ENCODE measurements at regions not wholly inside any gene's neighbourhood (a gene's known extent, or its start where the extent isn't known, plus 50 kb on each side); places are given as distances from the start of the nearest gene placed in this dataset.

DNA sequence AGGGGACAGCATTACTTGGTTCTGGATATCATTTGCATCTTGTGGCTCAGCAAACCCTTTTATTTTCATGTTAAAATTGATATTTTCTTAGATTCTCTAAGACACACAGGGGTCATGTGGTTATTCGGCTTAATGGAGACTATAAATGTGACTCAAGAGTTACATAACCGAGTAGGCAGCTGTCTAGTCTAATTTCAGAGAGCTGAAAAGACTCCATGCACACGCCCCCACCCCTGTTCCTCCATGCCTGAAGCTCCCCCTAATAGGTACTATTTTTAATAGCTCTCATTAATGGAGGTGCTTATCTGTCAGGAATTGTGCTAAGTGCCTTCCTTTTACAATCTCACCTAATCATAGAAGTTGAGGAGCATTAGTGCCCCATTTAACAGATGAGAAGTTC lies 189.2 kb upstream of the ARHGAP20 start:
- peaks cover 35% of the 10 kb centered on the region for H3K27me3 ChIP-seq
- H3K4me1 ChIP-seq (ENCODE audit: control insufficient read depth in 1 of 2, insufficient read depth in 1 of 2, low read depth in 1 of 2, low read length in 1 of 2), result no peaks in the 10 kb centered on the region
- H3K9me3 ChIP-seq, result no peaks in the 10 kb centered on the region
- TF ChIP-seq, protein P1, sequence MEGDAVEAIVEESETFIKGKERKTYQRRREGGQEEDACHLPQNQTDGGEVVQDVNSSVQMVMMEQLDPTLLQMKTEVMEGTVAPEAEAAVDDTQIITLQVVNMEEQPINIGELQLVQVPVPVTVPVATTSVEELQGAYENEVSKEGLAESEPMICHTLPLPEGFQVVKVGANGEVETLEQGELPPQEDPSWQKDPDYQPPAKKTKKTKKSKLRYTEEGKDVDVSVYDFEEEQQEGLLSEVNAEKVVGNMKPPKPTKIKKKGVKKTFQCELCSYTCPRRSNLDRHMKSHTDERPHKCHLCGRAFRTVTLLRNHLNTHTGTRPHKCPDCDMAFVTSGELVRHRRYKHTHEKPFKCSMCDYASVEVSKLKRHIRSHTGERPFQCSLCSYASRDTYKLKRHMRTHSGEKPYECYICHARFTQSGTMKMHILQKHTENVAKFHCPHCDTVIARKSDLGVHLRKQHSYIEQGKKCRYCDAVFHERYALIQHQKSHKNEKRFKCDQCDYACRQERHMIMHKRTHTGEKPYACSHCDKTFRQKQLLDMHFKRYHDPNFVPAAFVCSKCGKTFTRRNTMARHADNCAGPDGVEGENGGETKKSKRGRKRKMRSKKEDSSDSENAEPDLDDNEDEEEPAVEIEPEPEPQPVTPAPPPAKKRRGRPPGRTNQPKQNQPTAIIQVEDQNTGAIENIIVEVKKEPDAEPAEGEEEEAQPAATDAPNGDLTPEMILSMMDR (IDR thresholded peaks at IDR 0.05), result no peak
- no peak overlapping the region for H3K4me3 ChIP-seq (ENCODE audit: low read depth in 1 of 2, low read length in 1 of 2)
- no peaks in the 10 kb centered on the region for H3K36me3 ChIP-seq
- no peak overlapping the region for H3K27ac ChIP-seq

DNA sequence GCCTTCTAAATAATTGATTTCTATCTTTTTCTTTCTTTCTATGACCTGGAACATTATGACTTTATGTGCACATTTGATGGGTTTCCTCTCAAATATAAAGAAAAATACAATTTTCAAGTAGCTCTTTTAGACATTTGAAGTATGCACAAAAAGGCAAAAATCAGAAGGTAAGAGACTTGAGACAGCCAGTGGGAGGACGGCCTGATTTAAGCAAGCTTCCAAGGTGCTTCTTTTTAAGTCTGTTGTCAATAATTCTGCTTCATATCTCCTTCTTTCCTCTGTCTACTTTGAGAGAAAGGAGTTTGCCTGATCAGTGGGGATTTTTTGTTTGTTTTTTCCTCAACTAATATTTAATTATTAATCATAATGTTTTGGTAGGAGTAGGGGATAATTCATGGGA lies 188.2 kb upstream of the ARHGAP20 start:
- TF ChIP-seq, protein P1 (IDR thresholded peaks at IDR 0.05), result no peak
- no peak overlapping the region for H3K27ac ChIP-seq
- H3K4me3 ChIP-seq (ENCODE audit: low read depth in 1 of 2, low read length in 1 of 2), result no peak overlapping the region
- H3K36me3 ChIP-seq, result no peaks in the 10 kb centered on the region
- H3K9me3 ChIP-seq, result no peaks in the 10 kb centered on the region
- H3K27me3 ChIP-seq, result peaks cover 25% of the 10 kb centered on the region
- no peaks in the 10 kb centered on the region for H3K4me1 ChIP-seq (ENCODE audit: control insufficient read depth in 1 of 2, insufficient read depth in 1 of 2, low read depth in 1 of 2, low read length in 1 of 2)

DNA sequence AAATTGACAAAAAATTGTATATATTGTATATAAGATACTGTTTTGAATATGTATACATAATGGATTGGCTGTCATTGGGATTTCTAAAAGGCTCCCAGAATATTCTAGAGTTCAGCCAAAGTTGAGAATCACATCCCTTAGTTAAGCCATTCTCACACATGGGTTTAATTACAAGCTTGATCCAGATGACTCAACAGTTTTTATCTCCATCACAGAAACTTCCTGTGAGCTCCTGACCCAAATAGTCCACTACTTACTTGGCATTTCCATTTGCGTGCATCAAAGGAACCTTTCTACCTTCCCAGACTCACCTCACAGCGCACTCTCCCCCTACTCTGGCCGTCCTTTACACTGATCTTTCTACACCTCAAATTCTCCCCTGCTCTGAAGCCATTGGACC lies 184.8 kb upstream of the ARHGAP20 start:
- Histone ChIP-seq H3K4me3 (ENCODE audit: low read depth in 1 of 2, low read length in 1 of 2) (no peak overlapping the region), H3K36me3 (no peaks in the 10 kb centered on the region), H3K27ac (no peak overlapping the region), H3K9me3 (no peaks in the 10 kb centered on the region), H3K4me1 (ENCODE audit: control insufficient read depth in 1 of 2, insufficient read depth in 1 of 2, low read depth in 1 of 2, low read length in 1 of 2) (no peaks in the 10 kb centered on the region), H3K27me3 (peaks cover 23% of the 10 kb centered on the region)
- TF ChIP-seq, protein P1 (IDR thresholded peaks at IDR 0.05), result no peak

DNA sequence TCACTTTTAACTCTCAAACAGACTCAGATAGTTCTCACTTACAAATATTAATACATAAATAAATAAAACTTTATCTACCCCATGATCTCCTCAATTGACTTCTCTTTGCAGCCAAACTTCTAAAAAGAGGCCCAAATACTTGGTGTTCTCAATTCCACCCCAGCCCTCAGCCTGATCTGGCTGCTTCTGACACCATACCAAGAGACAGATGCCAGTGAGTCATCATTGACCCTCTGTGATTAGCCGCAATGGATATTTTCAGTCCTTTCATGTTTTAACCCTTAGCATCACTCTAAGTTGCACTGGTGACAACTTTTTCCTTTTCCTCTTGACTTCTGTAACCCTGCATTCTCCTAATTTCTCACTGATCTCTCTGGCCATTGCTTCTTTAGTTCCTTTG lies 184.1 kb upstream of the ARHGAP20 start:
- Histone ChIP-seq H3K9me3 (no peaks in the 10 kb centered on the region), H3K27ac (no peak overlapping the region), H3K4me1 (ENCODE audit: control insufficient read depth in 1 of 2, insufficient read depth in 1 of 2, low read depth in 1 of 2, low read length in 1 of 2) (no peaks in the 10 kb centered on the region), H3K4me3 (ENCODE audit: low read depth in 1 of 2, low read length in 1 of 2) (no peak overlapping the region), H3K27me3 (peaks cover 23% of the 10 kb centered on the region), H3K36me3 (no peaks in the 10 kb centered on the region)
- TF ChIP-seq, protein P1 (IDR thresholded peaks at IDR 0.05), result no peak

DNA sequence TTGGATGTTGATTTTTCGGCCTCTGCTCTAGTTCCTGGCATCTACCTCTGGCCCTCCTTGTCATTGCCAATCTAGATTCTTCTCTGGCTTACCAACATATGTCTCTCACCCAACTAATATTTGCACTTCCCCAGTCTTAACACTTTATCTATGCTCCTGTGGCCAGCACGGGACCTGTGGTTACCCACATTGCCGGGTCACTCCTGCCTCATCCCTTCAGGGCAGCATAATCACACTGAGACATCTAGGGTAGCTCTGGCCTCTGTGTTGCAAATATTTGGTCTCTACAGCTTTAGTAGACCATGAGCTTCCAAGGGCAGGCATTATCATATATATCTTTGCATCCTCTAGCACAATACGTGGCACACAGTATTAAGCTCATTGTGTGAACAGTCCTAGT lies 182.0 kb upstream of the ARHGAP20 start:
- Histone ChIP-seq H3K4me3 (ENCODE audit: low read depth in 1 of 2, low read length in 1 of 2) (no peak overlapping the region), H3K27me3 (peaks cover 23% of the 10 kb centered on the region), H3K36me3 (no peaks in the 10 kb centered on the region), H3K9me3 (no peaks in the 10 kb centered on the region), H3K4me1 (ENCODE audit: control insufficient read depth in 1 of 2, insufficient read depth in 1 of 2, low read depth in 1 of 2, low read length in 1 of 2) (no peaks in the 10 kb centered on the region), H3K27ac (no peak overlapping the region)
- TF ChIP-seq, protein P1 (IDR thresholded peaks at IDR 0.05), result no peak

DNA sequence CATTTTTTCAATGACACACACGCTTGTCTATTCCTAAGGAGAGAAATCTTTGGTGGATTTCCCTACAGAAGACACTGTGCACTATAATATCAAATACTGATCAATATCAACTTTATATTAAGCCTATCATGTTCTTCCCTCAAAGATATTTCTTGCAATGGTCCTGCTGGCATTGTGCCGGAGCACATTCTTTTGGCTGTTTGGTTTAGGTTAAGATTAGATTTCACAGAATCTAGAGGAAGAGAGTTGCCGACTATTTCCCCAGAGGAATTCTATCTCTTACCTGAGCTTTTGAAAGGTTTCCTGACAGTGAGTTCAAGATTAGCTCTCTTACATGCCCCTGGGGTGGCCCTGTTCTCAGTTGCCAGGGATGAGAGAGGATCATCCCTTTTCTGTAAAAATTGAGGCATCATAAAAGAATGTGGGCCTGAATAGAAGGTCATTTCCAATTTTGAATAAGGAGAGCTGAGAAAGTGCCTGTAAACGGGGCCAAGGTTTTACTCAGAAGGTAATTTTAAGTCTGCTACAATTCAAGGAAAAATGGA lies 180.6 kb upstream of the ARHGAP20 start:
- H3K4me3 ChIP-seq (ENCODE audit: low read depth in 1 of 2, low read length in 1 of 2), result no peak overlapping the region
- peaks cover 23% of the 10 kb centered on the region for H3K27me3 ChIP-seq
- no peaks in the 10 kb centered on the region for H3K9me3 ChIP-seq
- no peaks in the 10 kb centered on the region for H3K4me1 ChIP-seq (ENCODE audit: control insufficient read depth in 1 of 2, insufficient read depth in 1 of 2, low read depth in 1 of 2, low read length in 1 of 2)
- TF ChIP-seq, protein P1 (IDR thresholded peaks at IDR 0.05), result no peak
- no peaks in the 10 kb centered on the region for H3K36me3 ChIP-seq
- H3K27ac ChIP-seq, result no peak overlapping the region
